ENCODE measurements at regions not wholly inside any gene's neighbourhood (a gene's known extent, or its start where the extent isn't known, plus 50 kb on each side); places are given as distances from the start of the nearest gene placed in this dataset.

GRCh38 chr1:221122501-221122900 is 243.3 kb downstream of the HLX start:
- Histone ChIP-seq H3K36me3 (ENCODE audit: low read depth, missing control alignments) (no peaks in the 10 kb centered on the region), H3K4me1 (no peaks in the 10 kb centered on the region), H3K9me3 (no peaks in the 10 kb centered on the region), H3K27me3 (no peaks in the 10 kb centered on the region), H3K4me3 (no peak overlapping the region), H3K27ac (no peak overlapping the region)
- DNase-seq = no peak
- TF ChIP-seq CTCF (IDR thresholded peaks at IDR 0.05) (no peak), POLR2A (IDR thresholded peaks at IDR 0.05) (no peak)
- intact Hi-C loops (cut with DNase I; ENCODE audit: low total_unique reads) = no loop called here
- 53 to 67% methylated on average over 1 of the region's 1 CpG for WGBS, 2 donors

- H3K36me3 ChIP-seq (ENCODE audit: low read depth, missing control alignments) = no peaks in the 10 kb centered on the region
- H3K27me3 ChIP-seq = no peaks in the 10 kb centered on the region
- TF ChIP-seq POLR2A (IDR thresholded peaks at IDR 0.05) = no peak
- no peak for TF ChIP-seq CTCF (IDR thresholded peaks at IDR 0.05)
- intact Hi-C loops (cut with DNase I; ENCODE audit: low total_unique reads) = no loop called here
- no peak for DNase-seq
- 86 to 91% methylated on average over 5 of the region's 5 CpGs for WGBS, 2 donors
- H3K4me3 ChIP-seq = no peak overlapping the region
- H3K27ac ChIP-seq = no peak overlapping the region
- no peaks in the 10 kb centered on the region for H3K4me1 ChIP-seq
- H3K9me3 ChIP-seq = no peaks in the 10 kb centered on the region
These were observed 246.7 kb downstream of the HLX start for GRCh38 chr1:221125976-221126375.

- no peak for TF ChIP-seq POLR2A (IDR thresholded peaks at IDR 0.05)
- no peak for TF ChIP-seq CTCF (IDR thresholded peaks at IDR 0.05)
- no peak for DNase-seq
- H3K4me1 ChIP-seq = no peaks in the 10 kb centered on the region
- no peak overlapping the region for H3K4me3 ChIP-seq
- H3K27ac ChIP-seq = no peak overlapping the region
- no peaks in the 10 kb centered on the region for H3K27me3 ChIP-seq
- no peaks in the 10 kb centered on the region for H3K36me3 ChIP-seq (ENCODE audit: low read depth, missing control alignments)
- intact Hi-C loops (cut with DNase I; ENCODE audit: low total_unique reads) = no loop called here
- 58 to 94% methylated on average over 2 of the region's 2 CpGs for WGBS, 2 donors
- H3K9me3 ChIP-seq = no peaks in the 10 kb centered on the region
These were observed 258.4 kb downstream of the HLX start for GRCh38 chr1:221137666-221138065.

GRCh38 chr1:221138516-221138915 is 259.3 kb downstream of the HLX start:
- intact Hi-C loops (cut with DNase I; ENCODE audit: low total_unique reads) = no loop called here
- Histone ChIP-seq H3K27ac (no peak overlapping the region), H3K9me3 (no peaks in the 10 kb centered on the region), H3K36me3 (ENCODE audit: low read depth, missing control alignments) (no peaks in the 10 kb centered on the region), H3K27me3 (no peaks in the 10 kb centered on the region), H3K4me3 (no peak overlapping the region), H3K4me1 (no peaks in the 10 kb centered on the region)
- TF ChIP-seq CTCF (IDR thresholded peaks at IDR 0.05) = no peak
- TF ChIP-seq POLR2A (IDR thresholded peaks at IDR 0.05) = no peak
- DNase-seq = no peak

- TF ChIP-seq POLR2A (IDR thresholded peaks at IDR 0.05) (no peak), CTCF (IDR thresholded peaks at IDR 0.05) (no peak)
- H3K4me1 ChIP-seq = no peaks in the 10 kb centered on the region
- H3K4me3 ChIP-seq = no peak overlapping the region
- H3K9me3 ChIP-seq = no peaks in the 10 kb centered on the region
- H3K27ac ChIP-seq = no peak overlapping the region
- H3K36me3 ChIP-seq (ENCODE audit: low read depth, missing control alignments) = no peaks in the 10 kb centered on the region
- intact Hi-C loops (cut with DNase I; ENCODE audit: low total_unique reads) = no loop called here
- WGBS, 2 donors = 71 to 80% methylated on average over 1 of the region's 1 CpG
- no peak for DNase-seq
- H3K27me3 ChIP-seq = no peaks in the 10 kb centered on the region
These were observed 260.7 kb downstream of the HLX start for GRCh38 chr1:221139991-221140390.

Data from testis (tissue), 2 donors.